SU-DHL-6 (cell line): ENCODE measurements at regions not wholly inside any gene's neighbourhood (a gene's known extent, or its start where the extent isn't known, plus 50 kb on each side); places are given as distances from the start of the nearest gene placed in this dataset.

ENCODE experiments used
- H2AFZ ChIP-seq: fragments of 200-600 bp; sonication (generic); 2 replicates; pipeline ENCODE4 v1.6.1; 2014; ENCODE audit warnings: low read depth, mild to moderate bottlenecking, moderate library complexity, mixed read lengths, antibody characterized with exemption, low read length; ENCODE audit not compliant: severe bottlenecking
- H3F3A ChIP-seq: fragments of 200-600 bp; shearing (Covaris generic); 2 replicates; pipeline ENCODE4 v1.6.0; 2016; ENCODE audit warnings: antibody characterized with exemption, mild to moderate bottlenecking; ENCODE audit not compliant: insufficient read depth
- H3K27ac ChIP-seq: fragments of 200-600 bp; sonication (generic); 2 replicates; pipeline ENCODE4 v1.5.1; 2016; ENCODE audit warnings: low read depth, mild to moderate bottlenecking, low read length, moderate library complexity, mixed read lengths
- H3K27me3 ChIP-seq: fragments of 200-600 bp; sonication (generic), shearing (Covaris generic); 2 replicates; pipeline ENCODE4 v1.6.0; 2014; ENCODE audit warnings: mild to moderate bottlenecking, low read length
- H3K36me3 ChIP-seq: fragments of 200-600 bp; sonication (generic); 2 replicates; pipeline ENCODE4 v1.6.1; 2014; ENCODE audit warnings: mild to moderate bottlenecking, low read length, mixed read lengths
- H3K4me2 ChIP-seq: fragments of 300-600, 200-600 bp; shearing (Covaris generic), sonication (generic); 2 replicates; pipeline ENCODE4 v1.6.0; 2014; ENCODE audit warnings: low read length, low read depth, mild to moderate bottlenecking; ENCODE audit not compliant: poor library complexity, severe bottlenecking
- H3K4me3 ChIP-seq: fragments of 200-600 bp; sonication (generic); 2 replicates; pipeline ENCODE4 v1.5.1; 2014; ENCODE audit warnings: antibody characterized with exemption, low read length, mild to moderate bottlenecking, mixed read lengths; ENCODE audit not compliant: insufficient read depth, poor library complexity, severe bottlenecking
- H3K79me2 ChIP-seq: fragments of 200-600 bp; sonication (generic); 2 replicates; pipeline ENCODE4 v1.6.1; 2014; ENCODE audit warnings: mild to moderate bottlenecking, low read length, moderate library complexity; ENCODE audit not compliant: insufficient read depth
- H3K9ac ChIP-seq: fragments of 200-600 bp; sonication (generic); 2 replicates; pipeline ENCODE4 v1.7.0; 2014; ENCODE audit warnings: mild to moderate bottlenecking, low read length
- H3K9me2 ChIP-seq: fragments of 200-600 bp; sonication (generic); replicated peaks from 2 replicates; pipeline ENCODE4 v1.6.1; 2014; ENCODE audit warnings: low read length; ENCODE audit not compliant: insufficient read depth
- H3K9me3 ChIP-seq: fragments of 200-600 bp; sonication (generic); 2 replicates; pipeline ENCODE4 v1.6.1; 2014; ENCODE audit warnings: low read length, mixed read lengths; ENCODE audit not compliant: insufficient read depth
- H4K20me1 ChIP-seq: fragments of 200-600 bp; sonication (generic); 2 replicates; pipeline ENCODE4 v1.6.1; 2014; ENCODE audit warnings: low read depth, mild to moderate bottlenecking, antibody characterized with exemption, low read length, moderate library complexity, mixed read lengths
- CTCF ChIP-seq: fragments of 200-600 bp; sonication (generic); IDR thresholded peaks from one replicate; pipeline ENCODE4 v1.5.1; 2017; ENCODE audit warnings: antibody characterized with exemption, mild to moderate bottlenecking, low read length, moderate library complexity; ENCODE audit not compliant: insufficient read depth, poor library complexity, severe bottlenecking
- EZH2phosphoT487 ChIP-seq: fragments of 200-600 bp; sonication (generic), shearing (Covaris generic); conservative IDR thresholded peaks from 2 replicates; pipeline ENCODE4 v1.6.1; 2018; ENCODE audit warnings: mild to moderate bottlenecking, antibody characterized with exemption, low read length, moderate library complexity, mixed read lengths

DNA sequence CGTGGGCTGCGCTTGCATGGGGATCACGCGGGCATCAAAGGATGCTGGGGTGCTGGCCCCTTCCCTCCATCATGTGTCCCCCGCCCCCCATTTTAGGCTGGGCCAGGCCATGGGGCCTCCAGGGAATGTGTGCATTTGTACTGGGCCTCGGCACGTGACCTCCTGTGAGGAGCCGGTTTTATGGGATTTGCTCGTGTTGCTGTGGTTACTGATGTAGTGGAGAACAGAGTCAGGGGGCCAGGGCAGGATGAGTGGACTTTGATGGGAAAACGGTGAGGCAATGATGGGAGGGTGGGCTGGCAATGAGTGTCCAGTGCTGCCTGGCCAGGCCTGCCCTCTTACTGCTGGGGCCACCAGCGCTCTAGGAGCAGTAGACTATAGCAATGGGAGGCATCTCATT, 257.7 kb downstream of the LOXHD1 start:
- Histone ChIP-seq H3K36me3 (no peaks in the 10 kb centered on the region), H3K9me3 (no peaks in the 10 kb centered on the region), H3K4me2 (no peak overlapping the region), H3K4me3 (no peak overlapping the region), H3K9ac (no peak overlapping the region), H3F3A (no peaks in the 10 kb centered on the region), H3K27ac (no peak overlapping the region), H3K9me2 (no peaks in the 10 kb centered on the region), H4K20me1 (no peaks in the 10 kb centered on the region), H3K79me2 (no peaks in the 10 kb centered on the region), H2AFZ (no peak overlapping the region), H3K27me3 (no peaks in the 10 kb centered on the region)
- TF ChIP-seq CTCF = no peak
- no peak for TF ChIP-seq EZH2phosphoT487

DNA sequence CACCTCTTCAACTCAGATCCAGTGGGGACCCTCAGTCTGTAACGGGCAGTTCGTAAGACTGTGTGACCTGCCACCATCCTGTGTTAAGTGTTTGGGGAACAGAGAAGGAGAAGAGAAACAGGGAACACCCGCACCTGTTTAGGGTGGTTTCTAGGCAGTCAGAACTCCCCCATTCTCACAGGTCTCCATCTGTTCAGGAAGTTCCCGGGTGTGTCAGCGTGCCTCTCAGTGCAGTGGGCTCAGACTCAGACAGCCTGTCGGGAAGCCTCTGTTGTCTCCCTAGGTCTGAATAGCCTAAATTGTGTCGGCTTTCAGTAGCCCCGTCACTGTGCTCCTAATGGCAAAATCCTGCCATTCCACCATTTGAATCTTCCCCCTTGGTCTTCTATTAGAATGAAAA, 256.6 kb downstream of the LOXHD1 start:
- Histone ChIP-seq H3K4me2 (no peak overlapping the region), H2AFZ (no peak overlapping the region), H3F3A (no peaks in the 10 kb centered on the region), H3K27ac (no peak overlapping the region), H3K4me3 (no peak overlapping the region), H3K9me3 (no peaks in the 10 kb centered on the region), H3K9ac (no peak overlapping the region), H3K79me2 (no peaks in the 10 kb centered on the region), H4K20me1 (no peaks in the 10 kb centered on the region), H3K27me3 (no peaks in the 10 kb centered on the region), H3K9me2 (no peaks in the 10 kb centered on the region), H3K36me3 (no peaks in the 10 kb centered on the region)
- no peak for TF ChIP-seq CTCF
- TF ChIP-seq EZH2phosphoT487 = no peak

GRCh38 chr18:46401486-46402070, 255.4 kb downstream of the LOXHD1 start:
- Histone ChIP-seq H3F3A (no peaks in the 10 kb centered on the region), H2AFZ (no peak overlapping the region), H3K9me3 (no peaks in the 10 kb centered on the region), H3K27me3 (no peaks in the 10 kb centered on the region), H3K4me2 (no peak overlapping the region), H3K79me2 (no peaks in the 10 kb centered on the region), H3K9me2 (no peaks in the 10 kb centered on the region), H4K20me1 (no peaks in the 10 kb centered on the region), H3K4me3 (no peak overlapping the region), H3K27ac (no peak overlapping the region), H3K36me3 (no peaks in the 10 kb centered on the region), H3K9ac (no peak overlapping the region)
- TF ChIP-seq EZH2phosphoT487 (no peak), CTCF (no peak)
